ENCODE measurements at regions not wholly inside any gene's neighbourhood (a gene's known extent, or its start where the extent isn't known, plus 50 kb on each side); places are given as distances from the start of the nearest gene placed in this dataset.

DNA sequence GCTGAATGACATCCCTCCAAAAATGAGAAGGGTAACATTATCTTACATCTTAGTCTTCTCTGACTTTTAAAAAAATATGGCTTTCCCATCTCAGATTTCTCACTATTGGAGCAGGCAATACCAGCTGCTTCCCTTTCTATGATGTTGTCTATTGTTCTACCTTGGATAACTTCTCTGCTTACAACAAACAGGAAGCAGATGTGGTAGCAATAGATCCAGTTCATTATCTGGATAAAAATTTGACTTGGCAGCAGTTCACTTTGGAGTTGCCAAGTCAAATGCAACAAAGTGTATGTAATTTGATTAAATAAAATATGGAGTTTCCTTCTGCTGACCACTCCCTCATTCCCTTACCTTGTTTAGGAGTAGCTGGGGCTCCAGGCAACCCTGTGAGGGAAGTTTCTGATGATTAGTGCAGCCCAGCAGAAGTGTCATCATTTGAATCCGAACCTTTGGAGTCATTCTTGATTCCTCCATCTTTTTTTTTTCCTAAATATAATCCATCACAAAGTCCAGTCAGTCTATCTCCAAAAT lies 72.0 kb upstream of the GPRIN3 start:
- DNase-seq (ENCODE audit: low read depth), result no peak
- H3K4me3 ChIP-seq (ENCODE audit: low read length), result no peak overlapping the region
- TF ChIP-seq, protein P1, sequence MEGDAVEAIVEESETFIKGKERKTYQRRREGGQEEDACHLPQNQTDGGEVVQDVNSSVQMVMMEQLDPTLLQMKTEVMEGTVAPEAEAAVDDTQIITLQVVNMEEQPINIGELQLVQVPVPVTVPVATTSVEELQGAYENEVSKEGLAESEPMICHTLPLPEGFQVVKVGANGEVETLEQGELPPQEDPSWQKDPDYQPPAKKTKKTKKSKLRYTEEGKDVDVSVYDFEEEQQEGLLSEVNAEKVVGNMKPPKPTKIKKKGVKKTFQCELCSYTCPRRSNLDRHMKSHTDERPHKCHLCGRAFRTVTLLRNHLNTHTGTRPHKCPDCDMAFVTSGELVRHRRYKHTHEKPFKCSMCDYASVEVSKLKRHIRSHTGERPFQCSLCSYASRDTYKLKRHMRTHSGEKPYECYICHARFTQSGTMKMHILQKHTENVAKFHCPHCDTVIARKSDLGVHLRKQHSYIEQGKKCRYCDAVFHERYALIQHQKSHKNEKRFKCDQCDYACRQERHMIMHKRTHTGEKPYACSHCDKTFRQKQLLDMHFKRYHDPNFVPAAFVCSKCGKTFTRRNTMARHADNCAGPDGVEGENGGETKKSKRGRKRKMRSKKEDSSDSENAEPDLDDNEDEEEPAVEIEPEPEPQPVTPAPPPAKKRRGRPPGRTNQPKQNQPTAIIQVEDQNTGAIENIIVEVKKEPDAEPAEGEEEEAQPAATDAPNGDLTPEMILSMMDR (conservative IDR thresholded peaks at IDR 0.05; ENCODE audit: low read length), result no peak

DNA sequence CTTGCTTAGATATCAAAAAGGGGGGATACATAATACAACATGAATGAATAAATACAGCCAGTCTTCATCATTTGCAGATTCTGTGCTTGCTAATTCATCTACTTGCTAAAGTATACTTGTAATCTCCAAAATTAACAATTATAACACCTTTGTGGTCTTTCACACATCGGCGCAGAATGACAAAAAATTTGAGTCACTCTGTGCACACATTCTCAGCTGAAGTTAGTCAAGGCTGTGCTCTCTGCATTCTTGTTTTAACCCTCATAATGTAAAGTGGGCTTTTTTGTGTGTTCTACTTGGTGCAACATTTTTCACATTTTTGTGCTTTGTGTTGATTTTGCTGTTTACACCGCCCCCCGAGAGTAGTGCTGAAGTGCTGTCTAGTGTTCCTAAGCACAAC lies 65.8 kb upstream of the GPRIN3 start:
- TF ChIP-seq, protein P1 (conservative IDR thresholded peaks at IDR 0.05; ENCODE audit: low read length), result no peak
- no peak for DNase-seq (ENCODE audit: low read depth)
- H3K4me3 ChIP-seq (ENCODE audit: low read length), result no peak overlapping the region

DNA sequence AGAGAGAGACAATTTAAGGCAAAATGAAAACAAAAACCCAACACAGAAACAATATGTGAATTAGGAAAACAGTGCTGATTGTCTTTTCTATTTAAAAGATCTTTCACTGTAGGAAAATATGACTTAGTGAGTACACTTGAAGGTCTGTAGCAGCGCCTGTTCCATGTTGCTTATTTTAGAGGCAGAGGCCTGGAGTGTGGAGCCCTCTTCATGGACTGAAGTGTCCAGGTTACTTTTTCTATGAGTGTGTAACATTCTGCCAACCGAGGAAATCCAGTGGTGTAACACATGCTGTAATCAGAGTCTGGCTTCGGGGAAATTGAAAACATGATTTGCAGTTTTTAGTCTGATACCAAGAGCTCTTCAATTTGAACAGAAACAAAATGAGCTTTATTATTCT lies 64.0 kb upstream of the GPRIN3 start:
- DNase-seq (ENCODE audit: low read depth), result no peak
- TF ChIP-seq, protein P1 (conservative IDR thresholded peaks at IDR 0.05; ENCODE audit: low read length), result no peak

DNA sequence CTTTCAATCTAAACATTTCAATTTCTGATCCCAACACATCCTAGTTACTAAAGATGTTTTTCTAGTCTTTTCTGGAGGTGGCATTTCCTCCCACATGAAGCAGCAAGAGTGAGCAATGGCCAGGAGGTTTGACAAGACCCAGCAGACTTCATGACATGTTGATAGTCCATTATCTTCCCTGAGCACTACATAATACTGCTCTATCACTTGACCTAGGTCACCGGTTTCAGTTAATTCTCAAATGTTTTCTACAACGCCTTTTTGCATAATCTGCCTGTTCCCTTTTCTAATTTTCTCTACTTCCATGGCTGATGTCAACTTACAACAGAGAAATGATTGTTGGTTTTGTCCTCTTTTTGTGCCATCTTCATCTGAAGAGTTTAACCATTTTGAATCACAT lies 62.0 kb upstream of the GPRIN3 start:
- TF ChIP-seq, protein P1 (conservative IDR thresholded peaks at IDR 0.05; ENCODE audit: low read length), result no peak
- no peak overlapping the region for H3K4me3 ChIP-seq (ENCODE audit: low read length)
- no peak for DNase-seq (ENCODE audit: low read depth)

More for the DNA sequence above, 64.0 kb upstream of the GPRIN3 start:
- no peak overlapping the region for H3K4me3 ChIP-seq (ENCODE audit: low read length)

DNA sequence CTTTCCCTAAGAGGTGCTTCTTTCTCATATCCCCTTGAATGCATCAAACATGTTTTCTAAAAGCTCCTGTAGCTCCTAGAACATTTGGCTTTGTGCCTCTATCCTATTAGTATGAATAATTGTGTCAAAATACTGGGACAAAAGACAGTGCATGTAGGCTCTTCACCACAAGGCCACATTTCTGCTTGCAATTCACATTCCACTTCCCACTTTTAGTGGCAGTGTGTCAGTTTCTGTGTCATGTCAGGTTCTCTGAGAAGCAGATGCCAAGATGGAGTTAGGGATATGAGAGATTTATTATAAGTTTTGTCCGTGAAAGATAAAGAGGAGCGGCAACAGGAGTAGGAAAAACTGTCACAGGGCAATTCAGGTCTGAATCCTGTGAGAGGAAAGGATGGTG lies 61.3 kb upstream of the GPRIN3 start:
- DNase-seq (ENCODE audit: low read depth), result no peak
- H3K4me3 ChIP-seq (ENCODE audit: low read length), result no peak overlapping the region
- TF ChIP-seq, protein P1 (conservative IDR thresholded peaks at IDR 0.05; ENCODE audit: low read length), result no peak

DNA sequence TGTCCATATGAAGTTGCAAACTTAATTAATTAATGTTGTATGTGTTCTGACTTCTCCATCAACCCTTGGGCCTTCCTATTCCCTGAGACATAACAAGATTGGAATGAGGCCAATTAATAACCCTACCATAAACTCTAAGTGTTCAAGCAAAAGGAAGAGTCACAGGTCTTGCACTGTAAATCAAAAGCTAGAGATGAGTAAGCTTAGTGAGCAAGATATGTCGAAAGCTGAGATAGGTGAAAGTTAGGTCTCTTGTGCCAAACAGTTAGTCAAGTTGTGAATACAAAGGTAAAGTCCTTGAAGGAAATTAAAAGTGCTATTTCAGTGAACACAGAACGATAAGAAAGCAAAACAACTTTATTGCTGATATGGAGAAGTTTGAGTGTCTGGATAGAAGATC lies 58.2 kb upstream of the GPRIN3 start:
- H3K4me3 ChIP-seq (ENCODE audit: low read length), result no peak overlapping the region
- TF ChIP-seq, protein P1 (conservative IDR thresholded peaks at IDR 0.05; ENCODE audit: low read length), result no peak
- no peak for DNase-seq (ENCODE audit: low read depth)

DNA sequence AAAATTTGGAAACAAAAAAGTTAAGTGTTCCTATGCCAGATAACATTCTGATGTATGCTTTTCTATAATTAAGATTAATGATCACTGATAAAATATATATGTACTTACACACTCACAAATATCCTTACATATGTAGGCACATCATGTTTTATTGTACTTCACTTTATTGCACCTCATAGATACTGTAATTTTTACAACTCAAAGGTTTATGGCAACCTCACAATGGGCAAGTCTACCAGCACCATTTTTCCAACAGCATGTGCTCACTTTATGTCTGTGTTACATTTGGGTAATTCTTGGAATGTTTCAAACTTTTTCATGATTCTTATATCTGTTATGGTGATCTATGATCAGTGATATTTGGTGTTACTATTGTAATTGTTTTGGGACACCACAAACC lies 57.8 kb upstream of the GPRIN3 start:
- no peak overlapping the region for H3K4me3 ChIP-seq (ENCODE audit: low read length)
- no peak for DNase-seq (ENCODE audit: low read depth)
- TF ChIP-seq, protein P1 (conservative IDR thresholded peaks at IDR 0.05; ENCODE audit: low read length), result no peak

All from AG10803 (cell line).